Hepatocyte (in vitro differentiated cells): ENCODE measurements at regions not wholly inside any gene's neighbourhood (a gene's known extent, or its start where the extent isn't known, plus 50 kb on each side); places are given as distances from the start of the nearest gene placed in this dataset.

Experiments used
- DNase-seq: peaks from one replicate; pipeline ENCODE4 v3.0.0-alpha.2; 2016; ENCODE audit warnings: low spot score
- H2AFZ ChIP-seq: fragments of 200-600 bp; sonication (generic); 2 replicates; pipeline ENCODE4 v1.6.0; 2016; ENCODE audit warnings: antibody characterized with exemption, mild to moderate bottlenecking
- H3K27ac ChIP-seq: fragments of 200-600 bp; sonication (generic); 2 replicates; pipeline ENCODE4 v1.5.1; 2016; ENCODE audit warnings: mild to moderate bottlenecking
- H3K27me3 ChIP-seq: fragments of 200-600 bp; sonication (generic); 2 replicates; pipeline ENCODE4 v1.6.1; 2016
- H3K36me3 ChIP-seq: fragments of 200-600 bp; sonication (generic); replicated peaks from 2 replicates; pipeline ENCODE4 v1.5.1; 2016; ENCODE audit warnings: low read depth; ENCODE audit not compliant: insufficient read depth
- H3K4me1 ChIP-seq: fragments of 200-600 bp; sonication (generic); 2 replicates; pipeline ENCODE4 v1.5.1; 2016; ENCODE audit warnings: mild to moderate bottlenecking, moderate library complexity; ENCODE audit not compliant: insufficient read depth
- H3K4me2 ChIP-seq: fragments of 200-600 bp; sonication (generic); 2 replicates; pipeline ENCODE4 v1.6.0; 2016
- H3K4me3 ChIP-seq: fragments of 200-600 bp; sonication (generic); 2 replicates; pipeline ENCODE4 v1.5.1; 2016; ENCODE audit warnings: mild to moderate bottlenecking
- H3K79me2 ChIP-seq: fragments of 200-600 bp; sonication (generic); 2 replicates; pipeline ENCODE4 v1.6.0; 2017; ENCODE audit warnings: mild to moderate bottlenecking
- H3K9me2 ChIP-seq: fragments of 200-600 bp; sonication (generic); replicated peaks from 2 replicates; pipeline ENCODE4 v1.6.0; 2017; ENCODE audit warnings: mild to moderate bottlenecking; ENCODE audit not compliant: insufficient read depth
- H3K9me3 ChIP-seq: fragments of 200-600 bp; sonication (generic); 2 replicates; pipeline ENCODE4 v1.5.1; 2016; ENCODE audit warnings: low read depth, mild to moderate bottlenecking
- H4K20me1 ChIP-seq: fragments of 200-600 bp; sonication (generic); 2 replicates; pipeline ENCODE4 v1.6.0; 2016; ENCODE audit warnings: mild to moderate bottlenecking; ENCODE audit not compliant: insufficient read depth, poor library complexity, severe bottlenecking
- EZH2 ChIP-seq: fragments of 200-600 bp; sonication (generic); IDR thresholded peaks from 2 replicates; pipeline ENCODE4 v1.6.1; 2016; ENCODE audit warnings: antibody characterized with exemption, mild to moderate bottlenecking, borderline replicate concordance
- EZH2phosphoT487 ChIP-seq: fragments of 200-600 bp; sonication (generic); IDR thresholded peaks from one replicate; pipeline ENCODE4 v1.6.1; 2018; ENCODE audit warnings: antibody characterized with exemption, mild to moderate bottlenecking, low read depth, moderate library complexity; ENCODE audit not compliant: unreplicated experiment, severe bottlenecking
- WGBS: methylation state at CpG from one replicate; pipeline ENCODE4 v1.1.6; 2016; ENCODE audit warnings: low lambda C conversion rate; ENCODE audit errors: missing lambda C conversion rate; 5-methylcytosine and 5-hydroxymethylcytosine counted together
- TF ChIP-seq, protein P1 (sequence below): fragments of 200-600 bp; sonication (generic); IDR thresholded peaks from 2 replicates; pipeline ENCODE4 v1.5.1; 2016; ENCODE audit warnings: antibody characterized with exemption, mild to moderate bottlenecking; ENCODE audit not compliant: poor library complexity

GRCh38 chr5:66425842-66426241, 170.4 kb upstream of the MAST4 start:
- no peak for DNase-seq
- H3K79me2 ChIP-seq = no peaks in the 10 kb centered on the region
- H3K27me3 ChIP-seq = no peaks in the 10 kb centered on the region
- TF ChIP-seq, protein P1, sequence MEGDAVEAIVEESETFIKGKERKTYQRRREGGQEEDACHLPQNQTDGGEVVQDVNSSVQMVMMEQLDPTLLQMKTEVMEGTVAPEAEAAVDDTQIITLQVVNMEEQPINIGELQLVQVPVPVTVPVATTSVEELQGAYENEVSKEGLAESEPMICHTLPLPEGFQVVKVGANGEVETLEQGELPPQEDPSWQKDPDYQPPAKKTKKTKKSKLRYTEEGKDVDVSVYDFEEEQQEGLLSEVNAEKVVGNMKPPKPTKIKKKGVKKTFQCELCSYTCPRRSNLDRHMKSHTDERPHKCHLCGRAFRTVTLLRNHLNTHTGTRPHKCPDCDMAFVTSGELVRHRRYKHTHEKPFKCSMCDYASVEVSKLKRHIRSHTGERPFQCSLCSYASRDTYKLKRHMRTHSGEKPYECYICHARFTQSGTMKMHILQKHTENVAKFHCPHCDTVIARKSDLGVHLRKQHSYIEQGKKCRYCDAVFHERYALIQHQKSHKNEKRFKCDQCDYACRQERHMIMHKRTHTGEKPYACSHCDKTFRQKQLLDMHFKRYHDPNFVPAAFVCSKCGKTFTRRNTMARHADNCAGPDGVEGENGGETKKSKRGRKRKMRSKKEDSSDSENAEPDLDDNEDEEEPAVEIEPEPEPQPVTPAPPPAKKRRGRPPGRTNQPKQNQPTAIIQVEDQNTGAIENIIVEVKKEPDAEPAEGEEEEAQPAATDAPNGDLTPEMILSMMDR = no peak
- TF ChIP-seq EZH2 (no peak), EZH2phosphoT487 (no peak)
- no peaks in the 10 kb centered on the region for H3K9me2 ChIP-seq
- no peak overlapping the region for H2AFZ ChIP-seq
- H3K9me3 ChIP-seq = no peaks in the 10 kb centered on the region
- no peak overlapping the region for H3K4me3 ChIP-seq
- H3K4me2 ChIP-seq = no peak overlapping the region
- no peaks in the 10 kb centered on the region for H4K20me1 ChIP-seq
- H3K4me1 ChIP-seq = no peaks in the 10 kb centered on the region
- no peaks in the 10 kb centered on the region for H3K36me3 ChIP-seq
- no peak overlapping the region for H3K27ac ChIP-seq
- 86% methylated on average over 4 of the region's 4 CpGs for WGBS

GRCh38 chr5:66426259-66427138, 169.7 kb upstream of the MAST4 start:
- Histone ChIP-seq H3K9me3 (no peaks in the 10 kb centered on the region), H3K36me3 (no peaks in the 10 kb centered on the region), H3K4me1 (no peaks in the 10 kb centered on the region), H3K4me2 (no peak overlapping the region), H3K4me3 (no peak overlapping the region), H2AFZ (no peak overlapping the region), H4K20me1 (no peaks in the 10 kb centered on the region), H3K27me3 (no peaks in the 10 kb centered on the region), H3K27ac (no peak overlapping the region), H3K79me2 (no peaks in the 10 kb centered on the region), H3K9me2 (no peaks in the 10 kb centered on the region)
- TF ChIP-seq, protein P1 = no peak
- TF ChIP-seq EZH2 = no peak
- TF ChIP-seq EZH2phosphoT487 = no peak
- no peak for DNase-seq
- 83% methylated on average over 16 of the region's 16 CpGs for WGBS

DNA sequence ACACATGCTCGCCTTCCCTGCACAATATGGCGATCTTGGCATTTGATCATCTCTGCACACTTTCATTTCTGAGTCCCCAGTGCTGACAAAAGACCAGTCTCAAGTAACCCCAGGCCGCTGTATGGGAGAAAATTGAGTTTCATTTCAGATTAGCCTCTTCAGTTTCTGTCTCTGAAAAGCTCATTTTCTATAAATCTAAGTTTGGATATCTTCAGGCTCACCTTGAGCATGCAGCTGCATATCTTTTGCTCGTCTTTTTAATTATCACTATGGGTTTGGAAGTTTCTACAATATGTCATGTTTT, 169.1 kb upstream of the MAST4 start:
- Histone ChIP-seq H3K79me2 (no peaks in the 10 kb centered on the region), H4K20me1 (no peaks in the 10 kb centered on the region), H3K4me2 (no peak overlapping the region), H3K9me2 (no peaks in the 10 kb centered on the region), H3K27ac (no peak overlapping the region), H3K27me3 (no peaks in the 10 kb centered on the region), H3K36me3 (no peaks in the 10 kb centered on the region), H3K4me1 (no peaks in the 10 kb centered on the region), H3K9me3 (no peaks in the 10 kb centered on the region), H3K4me3 (no peak overlapping the region), H2AFZ (no peak overlapping the region)
- WGBS = 81% methylated on average over 4 of the region's 4 CpGs
- no peak for TF ChIP-seq EZH2phosphoT487
- DNase-seq = no peak

DNA sequence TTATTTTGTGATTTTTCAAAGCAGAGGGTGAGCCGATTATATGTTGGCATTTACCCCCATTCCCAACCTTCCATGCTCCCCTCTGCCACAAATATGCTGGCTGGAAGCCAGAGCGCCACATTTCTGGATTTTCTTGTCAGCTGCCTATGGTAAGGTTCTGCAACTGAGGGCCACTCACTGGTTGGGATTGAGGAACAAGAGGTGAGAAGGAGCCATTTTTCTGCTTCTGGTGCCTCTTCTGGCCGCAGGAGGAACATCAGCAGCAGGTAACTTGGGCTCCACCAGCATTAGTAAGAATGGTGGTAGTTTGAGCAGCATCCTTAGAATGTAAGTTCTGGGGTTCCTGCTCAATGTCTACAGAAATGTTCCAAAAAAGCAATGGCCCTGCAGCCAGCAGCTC, 159.5 kb upstream of the MAST4 start:
- DNase-seq = peak; percentile 5
- no peak for TF ChIP-seq EZH2
- TF ChIP-seq, protein P1 = no peak
- TF ChIP-seq EZH2phosphoT487 = no peak
- no peaks in the 10 kb centered on the region for H3K4me1 ChIP-seq
- H3K27ac ChIP-seq = no peak overlapping the region
- H2AFZ ChIP-seq = no peak overlapping the region
- no peaks in the 10 kb centered on the region for H4K20me1 ChIP-seq
- no peaks in the 10 kb centered on the region for H3K9me3 ChIP-seq
- WGBS = 83% methylated on average over 3 of the region's 3 CpGs
- no peak overlapping the region for H3K4me3 ChIP-seq
- no peaks in the 10 kb centered on the region for H3K9me2 ChIP-seq
- no peak overlapping the region for H3K4me2 ChIP-seq
- H3K27me3 ChIP-seq = no peaks in the 10 kb centered on the region
- H3K36me3 ChIP-seq = no peaks in the 10 kb centered on the region
- H3K79me2 ChIP-seq = no peaks in the 10 kb centered on the region
